Thyroid gland (tissue), 4 donors: ENCODE measurements at regions not wholly inside any gene's neighbourhood (a gene's known extent, or its start where the extent isn't known, plus 50 kb on each side); places are given as distances from the start of the nearest gene placed in this dataset.

Source experiments
- POLR2A ChIP-seq, 2 donors: fragments of 450-650 bp; IDR thresholded peaks; one replicate each; pipeline ENCODE4 v1.6.1; 2017; ENCODE audit warnings: antibody characterized with exemption in 2 of 2, mild to moderate bottlenecking in 2 of 2, moderate library complexity in 1 of 2
- TF ChIP-seq, protein P1 (sequence below), 6 experiments: fragments of 200-600 bp in 3 of 6; fragments of 450-650 bp in 3 of 6; sonication (generic) in 3 of 6; IDR thresholded peaks; one replicate each; pipeline ENCODE4 v1.5.1; 2016 to 2019; ENCODE audit warnings: antibody characterized with exemption in 6 of 6, mild to moderate bottlenecking in 2 of 6, inconsistent platforms in 1 of 6, moderate library complexity in 1 of 6

DNA sequence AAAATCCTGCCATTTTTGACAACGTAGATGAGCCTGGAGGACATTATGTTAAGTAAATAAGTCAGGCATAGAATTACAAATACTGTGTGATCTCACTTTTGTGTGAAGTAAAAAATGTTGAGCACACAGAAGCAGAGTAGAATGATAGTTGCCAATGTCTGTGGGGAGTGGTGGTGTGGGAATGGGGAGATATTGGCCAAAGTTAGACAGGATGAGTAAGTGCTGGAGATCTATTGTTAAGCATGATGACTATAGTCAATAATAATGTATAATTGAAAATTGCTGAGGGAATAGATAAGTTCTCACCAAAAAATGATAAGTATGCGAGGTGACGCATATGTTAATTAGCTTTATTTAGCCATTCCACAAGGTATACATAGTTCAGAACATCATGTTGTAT is 92.0 kb downstream of the GPR85 start:
- no peak for TF ChIP-seq POLR2A (IDR thresholded peaks at IDR 0.05)
- TF ChIP-seq, protein P1, sequence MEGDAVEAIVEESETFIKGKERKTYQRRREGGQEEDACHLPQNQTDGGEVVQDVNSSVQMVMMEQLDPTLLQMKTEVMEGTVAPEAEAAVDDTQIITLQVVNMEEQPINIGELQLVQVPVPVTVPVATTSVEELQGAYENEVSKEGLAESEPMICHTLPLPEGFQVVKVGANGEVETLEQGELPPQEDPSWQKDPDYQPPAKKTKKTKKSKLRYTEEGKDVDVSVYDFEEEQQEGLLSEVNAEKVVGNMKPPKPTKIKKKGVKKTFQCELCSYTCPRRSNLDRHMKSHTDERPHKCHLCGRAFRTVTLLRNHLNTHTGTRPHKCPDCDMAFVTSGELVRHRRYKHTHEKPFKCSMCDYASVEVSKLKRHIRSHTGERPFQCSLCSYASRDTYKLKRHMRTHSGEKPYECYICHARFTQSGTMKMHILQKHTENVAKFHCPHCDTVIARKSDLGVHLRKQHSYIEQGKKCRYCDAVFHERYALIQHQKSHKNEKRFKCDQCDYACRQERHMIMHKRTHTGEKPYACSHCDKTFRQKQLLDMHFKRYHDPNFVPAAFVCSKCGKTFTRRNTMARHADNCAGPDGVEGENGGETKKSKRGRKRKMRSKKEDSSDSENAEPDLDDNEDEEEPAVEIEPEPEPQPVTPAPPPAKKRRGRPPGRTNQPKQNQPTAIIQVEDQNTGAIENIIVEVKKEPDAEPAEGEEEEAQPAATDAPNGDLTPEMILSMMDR (IDR thresholded peaks at IDR 0.05) = no peak
